Lung (tissue), 11 donors: ENCODE measurements at regions not wholly inside any gene's neighbourhood (a gene's known extent, or its start where the extent isn't known, plus 50 kb on each side); places are given as distances from the start of the nearest gene placed in this dataset.

Experiments
- ATAC-seq: fragments of 200-7000 bp; cut with Tn5 transposase; one replicate; pipeline ENCODE4 v1.9.1; 2020; ENCODE audit warnings: moderate number of reproducible peaks; ENCODE audit not compliant: insufficient read depth, low FRiP score
- DNase-seq, 3 donors: peaks; one replicate each; pipeline ENCODE4 v3.0.0-alpha.2; 2013 to 2017
- H3K27ac ChIP-seq, 2 donors: one replicate each; pipeline ENCODE4 v1.5.1; 2013; ENCODE audit warnings: mild to moderate bottlenecking in 2 of 2, moderate library complexity in 2 of 2, control low read depth in 1 of 2, inconsistent platforms in 1 of 2, low read depth in 1 of 2, low read length in 1 of 2
- H3K27me3 ChIP-seq, 3 donors: one replicate each; pipeline ENCODE4 v1.5.1; 2013; ENCODE audit warnings: low read length in 2 of 3; ENCODE audit not compliant: control insufficient read depth in 3 of 3, insufficient read depth in 3 of 3
- H3K36me3 ChIP-seq, 4 donors: one replicate each; pipeline ENCODE4 v1.5.1; 2013; ENCODE audit warnings: low read length in 4 of 4, mild to moderate bottlenecking in 1 of 4, moderate library complexity in 1 of 4; ENCODE audit not compliant: control insufficient read depth in 4 of 4, insufficient read depth in 4 of 4
- H3K4me1 ChIP-seq, 5 donors: one replicate each; pipeline ENCODE4 v1.5.1; 2013; ENCODE audit warnings: low read length in 5 of 5, mild to moderate bottlenecking in 2 of 5, moderate library complexity in 1 of 5; ENCODE audit not compliant: control insufficient read depth in 5 of 5, insufficient read depth in 5 of 5
- H3K4me3 ChIP-seq: one replicate; pipeline ENCODE4 v1.5.1; 2013; ENCODE audit warnings: mild to moderate bottlenecking, control low read depth, moderate library complexity
- H3K9ac ChIP-seq, 2 donors: one replicate each; pipeline ENCODE4 v1.5.1; 2013; ENCODE audit warnings: low read length in 2 of 2, control low read depth in 1 of 2; ENCODE audit not compliant: insufficient read depth in 1 of 2
- H3K9me3 ChIP-seq, 4 donors: one replicate each; pipeline ENCODE4 v1.5.1; 2013; ENCODE audit warnings: low read length in 3 of 4, mild to moderate bottlenecking in 1 of 4, moderate library complexity in 1 of 4; ENCODE audit not compliant: control insufficient read depth in 4 of 4, insufficient read depth in 3 of 4
- CTCF ChIP-seq: IDR thresholded peaks from 2 replicates; pipeline ENCODE4 v1.5.1; 2012; ENCODE audit warnings: mild to moderate bottlenecking; ENCODE audit errors: control extremely low read depth, extremely low read depth
- WGBS, 2 donors: extraction: QIAGEN DNeasy Blood & Tissue Kit; methylation state at CpG; one replicate each; pipeline ENCODE4 v1.1.7; 2013; 5-methylcytosine and 5-hydroxymethylcytosine counted together
- donor health status: control.
- donor health status: control.
- donor health status: Bipolar disorder and iron deficiency.
- donor health status: healthy.
- donor health status: DM: yes; HTN: yes; CAD: no.

GRCh38 chr4:152153476-152154270, 382.2 kb downstream of the FBXW7 start:
- TF ChIP-seq CTCF: no peak
- H3K27ac ChIP-seq: no peak overlapping the region
- no peaks in the 10 kb centered on the region for H3K4me1 ChIP-seq
- no peak overlapping the region for H3K4me3 ChIP-seq
- no peaks in the 10 kb centered on the region for H3K36me3 ChIP-seq
- no peaks in the 10 kb centered on the region for H3K27me3 ChIP-seq
- H3K9ac ChIP-seq: no peak overlapping the region
- ATAC-seq (no peak), DNase-seq (no peak)
- WGBS, 2 donors: 83 to 87% methylated on average over 8 of the region's 8 CpGs
- no peaks in the 10 kb centered on the region for H3K9me3 ChIP-seq

DNA sequence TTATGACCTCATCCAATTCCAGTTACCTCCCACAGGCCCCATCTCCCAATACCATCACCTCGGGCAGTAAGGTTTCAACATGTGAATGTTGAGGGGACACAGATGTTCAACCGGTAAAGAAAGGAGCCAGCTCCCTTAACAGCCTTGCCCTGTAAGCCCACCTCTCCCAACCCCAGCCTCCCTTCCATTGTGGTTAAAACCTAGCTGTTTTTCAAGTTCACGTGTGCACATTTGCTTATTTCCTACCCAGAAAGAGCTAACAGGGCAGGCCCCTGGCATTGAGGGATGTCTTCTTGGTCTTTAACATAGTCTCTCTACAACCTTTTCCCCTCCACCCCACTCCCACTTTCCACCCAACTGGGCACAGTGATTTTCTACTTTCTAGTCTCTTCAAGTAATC, 385.7 kb downstream of the FBXW7 start:
- WGBS, 2 donors: 85 to 94% methylated on average over 3 of the region's 3 CpGs
- no peak for DNase-seq
- Histone ChIP-seq H3K9me3 (peaks cover 0 to 5% (median 2%) of the 10 kb centered on the region in 4 donors), H3K27me3 (no peaks in the 10 kb centered on the region), H3K4me3 (no peak overlapping the region), H3K36me3 (no peaks in the 10 kb centered on the region), H3K9ac (no peak overlapping the region), H3K4me1 (no peaks in the 10 kb centered on the region), H3K27ac (no peak overlapping the region)
- ATAC-seq: no peak
- no peak for TF ChIP-seq CTCF

GRCh38 chr4:152149745-152150144, 386.1 kb downstream of the FBXW7 start:
- no peak overlapping the region for H3K27ac ChIP-seq
- H3K4me3 ChIP-seq: no peak overlapping the region
- DNase-seq: no peak
- no peak for ATAC-seq
- H3K4me1 ChIP-seq: no peaks in the 10 kb centered on the region
- TF ChIP-seq CTCF: no peak
- 58 to 77% methylated on average over 3 of the region's 3 CpGs for WGBS, 2 donors
- H3K36me3 ChIP-seq: no peaks in the 10 kb centered on the region
- peaks cover 0 to 7% (median 2%) of the 10 kb centered on the region in 4 donors for H3K9me3 ChIP-seq
- H3K9ac ChIP-seq: no peak overlapping the region
- H3K27me3 ChIP-seq: no peaks in the 10 kb centered on the region
